Adipocyte (in vitro differentiated cells): ENCODE measurements at regions not wholly inside any gene's neighbourhood (a gene's known extent, or its start where the extent isn't known, plus 50 kb on each side); places are given as distances from the start of the nearest gene placed in this dataset.

Experiments
- DNase-seq: peaks from one replicate; pipeline ENCODE4 v3.0.0-alpha.2; 2015; ENCODE audit warnings: low read depth
- H3K27me3 ChIP-seq: replicated peaks from 2 replicates; pipeline ENCODE4 v1.7.0; 2013; ENCODE audit warnings: mild to moderate bottlenecking, low read length, moderate library complexity; ENCODE audit not compliant: control insufficient read depth, insufficient read depth
- H3K36me3 ChIP-seq: 2 replicates; pipeline ENCODE4 v1.7.0; 2013; ENCODE audit warnings: low read length, mild to moderate bottlenecking, moderate library complexity; ENCODE audit not compliant: control insufficient read depth, insufficient read depth, severe bottlenecking
- H3K4me1 ChIP-seq: 2 replicates; pipeline ENCODE4 v1.7.0; 2013; ENCODE audit warnings: mild to moderate bottlenecking, low read length, moderate library complexity; ENCODE audit not compliant: control insufficient read depth, insufficient read depth
- H3K4me3 ChIP-seq: 2 replicates; pipeline ENCODE4 v1.7.0; 2013; ENCODE audit warnings: mild to moderate bottlenecking, low read length, moderate library complexity
- H3K9ac ChIP-seq: 2 replicates; pipeline ENCODE4 v1.7.0; 2013; ENCODE audit warnings: mild to moderate bottlenecking, low read length, moderate library complexity
- H3K9me3 ChIP-seq: 2 replicates; pipeline ENCODE4 v1.7.0; 2013; ENCODE audit warnings: mild to moderate bottlenecking, low read length, moderate library complexity; ENCODE audit not compliant: control insufficient read depth

DNA sequence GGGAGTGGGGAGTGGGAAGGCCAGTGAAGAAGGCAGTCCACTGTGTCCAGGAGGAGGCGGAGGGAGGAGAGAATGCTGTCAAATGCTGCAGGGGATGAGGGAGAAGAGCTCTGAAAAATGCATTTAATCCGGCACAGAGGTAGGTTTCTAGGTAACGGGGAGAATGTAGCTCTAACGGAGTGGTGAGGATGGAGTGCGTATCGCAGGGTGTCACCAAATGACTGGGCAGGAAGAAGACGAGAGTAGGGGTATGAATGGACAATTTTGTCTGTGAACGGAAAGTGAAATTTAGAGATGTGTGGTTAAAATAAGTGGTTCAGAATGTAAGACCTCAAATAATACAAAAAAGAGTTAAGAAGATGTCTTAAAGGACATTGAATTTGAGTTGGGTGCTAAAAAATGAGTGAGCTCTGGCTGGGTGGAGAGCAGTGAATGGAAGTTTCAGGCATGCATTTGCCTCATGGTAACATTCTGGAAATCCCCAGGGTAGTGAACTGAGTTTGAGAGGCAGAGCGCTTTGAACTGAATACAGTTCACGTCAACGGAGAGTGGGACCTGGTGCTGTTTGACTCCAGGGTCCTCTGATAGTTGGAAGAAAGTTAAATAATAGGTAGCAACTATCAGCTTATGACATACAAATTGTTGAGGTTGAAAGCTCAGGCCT lies 81.3 kb upstream of the CADM1 start:
- no peak overlapping the region for H3K9ac ChIP-seq
- peaks cover 8% of the 10 kb centered on the region for H3K4me1 ChIP-seq
- no peak for DNase-seq
- no peak overlapping the region for H3K4me3 ChIP-seq
- no peaks in the 10 kb centered on the region for H3K36me3 ChIP-seq
- peaks cover 7% of the 10 kb centered on the region for H3K27me3 ChIP-seq
- H3K9me3 ChIP-seq, result peaks cover 20% of the 10 kb centered on the region

DNA sequence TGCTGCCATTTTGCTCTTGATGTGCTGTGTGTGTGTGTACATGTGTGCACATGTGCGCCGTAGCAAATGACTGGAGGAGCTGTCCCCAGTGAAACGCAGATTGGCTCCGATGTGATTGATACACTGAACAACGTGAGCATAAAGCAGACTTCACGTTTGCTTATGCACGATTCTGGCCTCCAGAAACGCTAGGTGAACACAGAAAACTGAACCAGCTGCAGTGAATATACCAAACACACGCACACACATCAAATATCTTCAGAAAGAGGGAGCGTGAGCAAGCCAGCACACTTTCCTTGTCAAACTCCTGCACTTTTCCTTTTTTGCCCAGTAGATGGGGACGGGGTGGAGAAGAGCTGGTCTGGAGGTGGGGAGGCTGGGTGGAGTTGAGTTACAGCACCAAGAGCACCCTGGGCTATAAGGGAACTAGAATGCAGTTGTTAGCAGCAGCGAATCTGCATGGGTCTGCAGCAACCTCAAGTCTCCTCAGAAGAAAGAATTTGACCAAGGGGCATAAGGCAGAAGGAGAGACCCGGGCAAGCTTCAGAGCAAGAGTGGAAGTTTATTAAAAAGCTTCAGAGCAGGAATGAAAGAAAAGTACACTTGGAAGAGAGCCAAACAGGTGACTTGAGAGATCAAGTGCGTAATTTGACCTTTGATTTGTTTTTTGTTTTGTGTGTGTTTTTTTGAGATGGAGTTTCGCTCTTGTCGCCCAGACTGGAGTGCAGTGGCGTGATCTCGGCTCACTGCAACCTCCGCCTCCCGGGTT lies 77.8 kb upstream of the CADM1 start:
- Histone ChIP-seq H3K36me3 (no peaks in the 10 kb centered on the region), H3K4me3 (no peak overlapping the region), H3K9me3 (peaks cover 3% of the 10 kb centered on the region), H3K9ac (no peak overlapping the region), H3K27me3 (peaks cover 7% of the 10 kb centered on the region), H3K4me1 (peaks cover 8% of the 10 kb centered on the region)
- DNase-seq, result peak; percentile 25

DNA sequence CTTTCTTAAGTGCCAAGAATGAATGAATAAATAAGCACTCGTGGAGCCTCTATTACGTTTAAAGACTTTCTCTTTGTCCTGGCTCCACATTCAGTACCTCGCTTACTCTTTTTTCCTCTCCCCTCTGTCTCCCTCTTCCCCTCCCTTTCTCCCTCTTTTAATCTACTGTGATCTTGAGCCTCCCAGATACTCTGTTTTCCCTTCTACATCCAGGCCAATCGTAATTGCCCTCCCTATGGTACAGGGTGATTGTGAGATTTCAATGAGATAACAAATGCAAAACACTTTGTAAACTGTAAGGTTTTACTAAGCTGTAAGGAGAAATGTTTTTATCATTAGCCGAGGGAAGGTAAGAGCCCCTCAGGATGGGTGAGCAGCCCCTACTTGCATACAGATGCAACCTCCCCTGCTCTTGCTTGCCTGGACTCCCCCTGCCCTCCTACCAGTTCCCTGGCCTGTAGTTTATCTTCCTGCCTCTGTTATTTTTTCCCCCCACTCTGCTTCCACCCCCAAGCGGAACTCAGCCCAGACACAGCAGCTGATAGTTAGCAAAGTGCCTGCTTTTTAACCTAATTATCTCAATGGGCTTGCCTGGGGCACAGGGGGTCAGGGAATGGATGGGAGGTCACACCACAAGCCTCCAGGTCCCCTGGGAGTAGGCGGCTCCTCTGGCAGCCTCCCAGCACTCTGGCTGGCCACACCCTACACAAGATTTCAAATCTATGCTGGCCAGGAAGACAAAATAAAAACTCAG lies 76.9 kb upstream of the CADM1 start:
- Histone ChIP-seq H3K4me3 (no peak overlapping the region), H3K27me3 (peaks cover 7% of the 10 kb centered on the region), H3K36me3 (no peaks in the 10 kb centered on the region), H3K9me3 (peaks cover 3% of the 10 kb centered on the region), H3K9ac (no peak overlapping the region), H3K4me1 (peaks cover 8% of the 10 kb centered on the region)
- peak; percentile 15 for DNase-seq

DNA sequence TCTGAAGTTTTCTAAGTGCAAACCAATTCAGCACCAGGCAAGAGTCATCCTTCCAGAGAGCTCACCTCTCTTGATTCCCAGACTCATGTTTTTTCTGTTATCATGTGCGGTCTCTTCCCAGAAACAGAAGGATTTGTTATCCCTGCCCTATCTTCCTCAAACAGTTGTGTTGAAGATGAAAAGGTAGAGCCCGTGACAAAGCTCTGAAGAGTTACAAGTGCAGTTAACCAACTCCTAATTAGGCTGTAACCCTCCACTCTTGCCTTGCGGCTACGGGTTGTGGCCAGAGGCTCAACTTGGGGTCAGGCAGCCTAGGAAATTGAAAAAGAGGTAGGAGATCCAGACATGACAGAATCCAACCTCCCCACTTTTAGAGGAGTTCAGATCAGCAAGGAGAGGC lies 76.2 kb upstream of the CADM1 start:
- H3K4me3 ChIP-seq, result no peak overlapping the region
- no peak for DNase-seq
- H3K9ac ChIP-seq, result no peak overlapping the region
- no peaks in the 10 kb centered on the region for H3K36me3 ChIP-seq
- H3K4me1 ChIP-seq, result peaks cover 8% of the 10 kb centered on the region
- H3K27me3 ChIP-seq, result peaks cover 7% of the 10 kb centered on the region
- H3K9me3 ChIP-seq, result no peaks in the 10 kb centered on the region

DNA sequence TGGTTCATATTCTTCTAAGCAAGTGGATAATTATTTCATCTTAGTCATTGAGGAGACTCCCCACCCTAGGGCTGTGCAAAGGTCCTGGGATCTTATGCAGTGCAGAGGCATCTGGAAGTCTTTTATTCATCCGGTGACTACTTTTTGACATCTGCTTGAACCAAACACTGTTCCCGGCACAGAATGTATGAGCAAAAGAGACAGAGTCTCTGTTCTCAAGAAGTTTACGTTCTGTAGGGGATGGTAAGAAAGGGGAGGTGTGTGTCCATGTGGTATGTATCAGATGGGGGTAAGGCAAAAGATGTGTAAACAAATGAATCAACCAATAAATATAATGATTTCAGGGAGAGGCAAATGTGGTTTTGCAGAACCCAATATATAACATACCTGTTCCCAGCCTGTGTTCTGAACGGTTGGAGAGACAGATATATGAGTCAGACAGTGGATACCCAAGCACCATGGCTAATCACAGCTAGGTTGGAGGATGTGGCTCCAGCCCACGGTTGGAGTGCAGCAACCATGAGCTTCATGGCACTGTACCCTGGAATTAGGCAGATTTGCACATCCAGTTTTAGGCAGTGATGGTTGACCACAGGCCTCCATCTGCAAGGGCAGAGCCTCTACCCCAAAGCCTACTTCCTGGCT lies 75.1 kb upstream of the CADM1 start:
- Histone ChIP-seq H3K4me3 (no peak overlapping the region), H3K9ac (no peak overlapping the region), H3K36me3 (no peaks in the 10 kb centered on the region), H3K4me1 (peaks cover 8% of the 10 kb centered on the region), H3K27me3 (peaks cover 5% of the 10 kb centered on the region), H3K9me3 (no peaks in the 10 kb centered on the region)
- DNase-seq, result no peak

DNA sequence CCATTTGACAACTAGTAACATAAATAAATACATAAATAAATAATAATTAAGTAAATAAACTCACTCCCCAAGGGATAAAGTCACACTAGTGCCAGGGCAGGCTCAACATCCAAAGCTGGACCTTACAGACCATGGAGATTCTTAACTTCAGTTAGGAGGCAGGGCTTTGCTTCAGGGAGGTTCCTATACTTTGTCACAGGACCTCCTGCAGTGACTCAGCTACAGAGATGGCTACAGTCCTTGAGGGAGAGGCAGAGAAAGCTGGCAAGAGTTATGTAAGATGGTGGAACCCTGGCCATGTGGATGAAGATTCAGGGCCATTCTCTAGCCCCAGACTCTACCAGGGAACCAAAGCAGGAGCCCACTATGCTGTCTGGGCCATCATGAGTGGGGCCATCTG lies 74.1 kb upstream of the CADM1 start:
- H3K36me3 ChIP-seq, result no peaks in the 10 kb centered on the region
- no peak overlapping the region for H3K9ac ChIP-seq
- peaks cover 8% of the 10 kb centered on the region for H3K4me1 ChIP-seq
- H3K9me3 ChIP-seq, result no peaks in the 10 kb centered on the region
- peaks cover 3% of the 10 kb centered on the region for H3K27me3 ChIP-seq
- no peak overlapping the region for H3K4me3 ChIP-seq
- no peak for DNase-seq

DNA sequence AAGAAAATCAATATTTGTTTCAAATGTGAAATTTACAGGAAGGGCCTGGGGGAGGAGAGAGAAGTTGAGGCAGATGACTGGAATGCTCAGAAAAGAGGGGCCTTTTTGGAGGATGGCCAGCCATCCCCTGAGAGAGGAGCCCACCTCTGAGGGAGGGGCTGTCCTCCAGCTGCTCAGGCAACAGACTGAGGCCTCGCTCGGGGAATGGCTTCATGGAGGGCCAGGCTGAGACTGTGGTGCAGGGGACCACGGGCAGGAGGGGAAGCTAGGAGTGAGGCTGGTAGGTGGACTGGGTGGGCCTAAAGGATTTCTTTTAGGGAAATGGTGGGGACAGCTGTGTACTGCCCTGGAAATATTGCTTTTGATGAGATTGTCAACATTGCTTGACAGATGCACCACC lies 73.5 kb upstream of the CADM1 start:
- H3K36me3 ChIP-seq, result no peaks in the 10 kb centered on the region
- no peak overlapping the region for H3K9ac ChIP-seq
- no peak overlapping the region for H3K4me3 ChIP-seq
- DNase-seq, result no peak
- H3K4me1 ChIP-seq, result peaks cover 8% of the 10 kb centered on the region
- H3K9me3 ChIP-seq, result no peaks in the 10 kb centered on the region
- H3K27me3 ChIP-seq, result peaks cover 3% of the 10 kb centered on the region

DNA sequence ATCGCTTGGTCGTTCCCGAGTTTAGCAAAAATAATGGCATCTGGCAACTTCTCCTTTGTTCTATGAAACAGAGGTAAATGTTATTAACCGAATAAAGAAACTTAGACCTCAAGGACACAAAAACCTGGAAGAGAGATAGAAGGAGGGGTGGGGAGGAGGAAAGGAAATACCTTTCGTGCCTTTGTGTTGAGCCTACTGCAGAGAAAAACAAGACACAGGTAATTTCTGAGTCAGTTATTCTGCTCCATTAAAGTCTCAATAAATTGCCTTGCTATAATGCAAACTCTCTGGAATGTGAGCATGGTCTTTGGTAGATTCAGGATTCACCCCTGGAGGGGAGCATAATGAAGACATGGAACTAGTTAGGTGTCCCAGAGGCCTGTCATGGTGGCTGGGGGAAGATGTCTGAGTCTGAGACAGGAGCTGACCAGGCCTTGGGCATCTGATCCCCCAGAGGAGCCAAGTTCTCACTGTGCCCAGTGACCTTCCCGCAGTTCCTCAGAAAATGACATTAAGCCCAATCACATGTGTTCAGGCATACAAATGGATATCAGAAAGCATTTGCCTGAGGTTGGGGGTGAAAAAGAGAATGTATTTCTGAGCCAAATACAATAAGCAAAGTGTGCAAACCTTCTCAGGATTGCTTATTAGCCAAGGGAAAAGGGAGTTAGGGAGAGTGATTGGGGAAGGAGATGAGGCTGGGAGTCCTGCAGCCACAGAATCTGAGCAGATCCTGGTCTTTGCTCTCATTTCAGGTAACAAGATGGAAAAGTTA lies 72.6 kb upstream of the CADM1 start:
- Histone ChIP-seq H3K4me1 (peaks cover 6% of the 10 kb centered on the region), H3K36me3 (no peaks in the 10 kb centered on the region), H3K4me3 (no peak overlapping the region), H3K9ac (no peak overlapping the region), H3K27me3 (peaks cover 3% of the 10 kb centered on the region), H3K9me3 (no peaks in the 10 kb centered on the region)
- DNase-seq, result no peak

DNA sequence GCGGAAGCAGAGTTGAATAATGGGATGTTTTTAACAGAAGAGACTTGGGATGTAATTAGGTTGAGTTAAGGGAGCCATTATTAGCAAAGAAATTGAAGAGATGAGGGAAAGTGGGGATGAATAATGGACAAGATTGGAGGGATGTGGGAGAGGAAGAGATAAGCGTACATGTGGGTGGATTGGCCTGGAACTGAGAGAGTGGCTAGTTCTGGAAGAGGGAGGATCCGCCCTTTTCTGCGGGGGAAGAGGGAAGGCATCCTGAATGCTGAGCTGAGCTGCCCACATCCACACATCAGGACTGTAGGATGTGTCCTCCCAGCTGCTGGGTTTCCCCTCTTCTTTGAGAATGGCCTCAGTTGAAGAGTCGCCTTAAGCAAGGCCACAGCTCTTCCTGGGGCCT lies 68.3 kb upstream of the CADM1 start:
- H3K9me3 ChIP-seq, result no peaks in the 10 kb centered on the region
- H3K27me3 ChIP-seq, result peaks cover 3% of the 10 kb centered on the region
- H3K4me3 ChIP-seq, result no peak overlapping the region
- no peak for DNase-seq
- no peak overlapping the region for H3K9ac ChIP-seq
- no peaks in the 10 kb centered on the region for H3K4me1 ChIP-seq
- H3K36me3 ChIP-seq, result no peaks in the 10 kb centered on the region

DNA sequence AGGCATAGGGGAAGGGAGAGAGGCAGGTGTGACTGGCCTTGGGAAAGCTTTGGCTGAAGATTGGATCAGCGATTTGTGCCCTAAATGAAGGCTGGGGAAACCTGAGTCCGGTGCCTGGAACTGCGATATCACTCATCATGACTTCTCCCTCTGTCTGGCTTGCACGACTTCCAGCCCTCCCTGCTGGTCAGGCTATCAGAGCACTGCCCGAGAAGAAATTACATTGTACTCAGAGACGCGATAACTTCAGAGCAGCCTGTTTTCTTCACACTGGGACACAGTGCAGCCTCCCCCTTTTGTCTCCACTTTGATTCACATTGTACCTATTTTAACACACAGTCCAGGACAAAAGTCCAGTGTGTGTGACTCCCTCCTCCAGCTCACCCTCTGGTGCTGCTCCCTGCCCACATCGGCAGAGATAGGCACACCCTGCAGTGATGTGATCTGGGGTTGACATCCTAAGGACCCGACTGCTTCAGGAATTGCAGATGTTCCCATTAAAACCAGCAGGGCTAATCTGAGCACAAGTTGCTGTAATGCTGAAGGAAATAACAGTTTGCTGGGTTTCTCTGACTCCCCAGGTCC lies 62.1 kb upstream of the CADM1 start:
- Histone ChIP-seq H3K4me1 (no peaks in the 10 kb centered on the region), H3K4me3 (no peak overlapping the region), H3K36me3 (no peaks in the 10 kb centered on the region), H3K9ac (no peak overlapping the region), H3K27me3 (peaks cover 6% of the 10 kb centered on the region), H3K9me3 (no peaks in the 10 kb centered on the region)
- DNase-seq, result no peak
